ENCODE measurements at regions not wholly inside any gene's neighbourhood (a gene's known extent, or its start where the extent isn't known, plus 50 kb on each side); places are given as distances from the start of the nearest gene placed in this dataset.

- Histone ChIP-seq H3K79me2 (ENCODE audit: control insufficient read depth, insufficient read depth, low read length) (no peaks in the 10 kb centered on the region), H2AFZ (ENCODE audit: low read depth, low read length) (no peak overlapping the region), H3K9me3 (replicated peaks; ENCODE audit: control insufficient read depth, insufficient read depth, low read depth, low read length) (no peaks in the 10 kb centered on the region), H3K27me3 (ENCODE audit: control insufficient read depth in 2 of 2, insufficient read depth in 2 of 2, low read length in 2 of 2) (no peaks in the 10 kb centered on the region), H3K27ac (ENCODE audit: extremely low read depth, low read depth, low read length) (no peak overlapping the region), H3K4me1 (replicated peaks in 1 of 2; ENCODE audit: control insufficient read depth in 2 of 2, insufficient read depth in 2 of 2, low read length in 2 of 2) (no peaks in the 10 kb centered on the region), H3K9ac (ENCODE audit: insufficient read depth in 1 of 2, low read depth in 2 of 2, low read length in 2 of 2) (no peak overlapping the region), H3K4me2 (ENCODE audit: insufficient read depth, low read length) (no peak overlapping the region), H3K36me3 (ENCODE audit: control insufficient read depth, insufficient read depth, low read length) (no peaks in the 10 kb centered on the region), H3K4me3 (no peak overlapping the region), H3K9me1 (ENCODE audit: control insufficient read depth, insufficient read depth, low read length) (no peaks in the 10 kb centered on the region), H4K20me1 (replicated peaks; ENCODE audit: control insufficient read depth, insufficient read depth, low read length) (no peaks in the 10 kb centered on the region)
- DNase-seq (ENCODE audit: extremely low read depth in 1 of 4, low spot score in 3 of 4) (no peak), FAIRE-seq (no peak), ATAC-seq (no peak)
- no TSS peak for BruUV-seq (replicated peaks)
- ChIA-PET CTCF (ENCODE audit: low intra/inter-chr PET ratio) (no interaction called here), POLR2A (interaction anchor here (1.1 kb wide), 1 partner anchor 219 kb away, joined by 3 read pairs; no protein-coding TSS in a partner anchor)
- WGBS (ENCODE audit: insufficient coverage, low coverage, missing lambda C conversion rate) = 0% methylated on average over 3 of the region's 3 CpGs
- in situ Hi-C loops (cut with MboI) (no loop called here), intact Hi-C loops (cut with micrococcal nuclease) (no loop called here)
- TF ChIP-seq XRCC5 (IDR thresholded peaks at IDR 0.05; ENCODE audit: low read depth, low read length) (no peak), ZNF639 (CRISPR knock-in tag; conservative IDR thresholded peaks at IDR 0.05 in 1 of 2, IDR thresholded peaks at IDR 0.05 in 1 of 2) (no peak), BCLAF1 (IDR thresholded peaks at IDR 0.05; ENCODE audit: borderline replicate concordance in 1 of 2, control insufficient read depth in 1 of 2, low read depth in 2 of 2, low read length in 1 of 2) (no peak), HDGF (IDR thresholded peaks at IDR 0.05) (no peak), ETV6 (IDR thresholded peaks at IDR 0.05; ENCODE audit: borderline replicate concordance in 1 of 2, low read depth in 2 of 2, low read length in 1 of 2) (no peak), ETV6 (CRISPR knock-in tag; IDR thresholded peaks at IDR 0.05; ENCODE audit: borderline replicate concordance) (no peak), NFIX (CRISPR knock-in tag; IDR thresholded peaks at IDR 0.05; ENCODE audit: low read depth) (no peak), CLOCK (CRISPR knock-in tag; IDR thresholded peaks at IDR 0.05; ENCODE audit: borderline replicate concordance) (no peak), THRA (IDR thresholded peaks at IDR 0.05) (no peak), NFIC (IDR thresholded peaks at IDR 0.05) (no peak)
- TF ChIP-seq, protein P1, sequence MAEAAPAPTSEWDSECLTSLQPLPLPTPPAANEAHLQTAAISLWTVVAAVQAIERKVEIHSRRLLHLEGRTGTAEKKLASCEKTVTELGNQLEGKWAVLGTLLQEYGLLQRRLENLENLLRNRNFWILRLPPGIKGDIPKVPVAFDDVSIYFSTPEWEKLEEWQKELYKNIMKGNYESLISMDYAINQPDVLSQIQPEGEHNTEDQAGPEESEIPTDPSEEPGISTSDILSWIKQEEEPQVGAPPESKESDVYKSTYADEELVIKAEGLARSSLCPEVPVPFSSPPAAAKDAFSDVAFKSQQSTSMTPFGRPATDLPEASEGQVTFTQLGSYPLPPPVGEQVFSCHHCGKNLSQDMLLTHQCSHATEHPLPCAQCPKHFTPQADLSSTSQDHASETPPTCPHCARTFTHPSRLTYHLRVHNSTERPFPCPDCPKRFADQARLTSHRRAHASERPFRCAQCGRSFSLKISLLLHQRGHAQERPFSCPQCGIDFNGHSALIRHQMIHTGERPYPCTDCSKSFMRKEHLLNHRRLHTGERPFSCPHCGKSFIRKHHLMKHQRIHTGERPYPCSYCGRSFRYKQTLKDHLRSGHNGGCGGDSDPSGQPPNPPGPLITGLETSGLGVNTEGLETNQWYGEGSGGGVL (CRISPR knock-in tag; IDR thresholded peaks at IDR 0.05) = no peak
Measured at GRCh38 chr14:89648510-89648909, 231.5 kb upstream of the FOXN3 start.
